HG03354 (cell line): ENCODE measurements at regions not wholly inside any gene's neighbourhood (a gene's known extent, or its start where the extent isn't known, plus 50 kb on each side); places are given as distances from the start of the nearest gene placed in this dataset.

Source experiments
- ATAC-seq: cut with Tn5 transposase; IDR thresholded peaks from one replicate; pipeline ENCODE4 v1.9.1; 2021; ENCODE audit warnings: mild to moderate bottlenecking; ENCODE audit not compliant: unreplicated experiment, poor library complexity, severe bottlenecking

GRCh38 chr2:236855866-236856847 lies 229.5 kb upstream of the COPS8 start:
- no peak for ATAC-seq

- no peak for ATAC-seq
These were observed 228.8 kb upstream of the COPS8 start for GRCh38 chr2:236856848-236857235.

GRCh38 chr2:236857246-236857645 lies 228.4 kb upstream of the COPS8 start:
- no peak for ATAC-seq

- no peak for ATAC-seq
These were observed 227.9 kb upstream of the COPS8 start for GRCh38 chr2:236857781-236858180.

- ATAC-seq: no peak
These were observed 227.0 kb upstream of the COPS8 start for GRCh38 chr2:236858661-236859060.

GRCh38 chr2:236859908-236860307 lies 225.8 kb upstream of the COPS8 start:
- ATAC-seq: no peak

GRCh38 chr2:236861196-236861875 lies 224.4 kb upstream of the COPS8 start:
- no peak for ATAC-seq

GRCh38 chr2:236861944-236862343 lies 223.7 kb upstream of the COPS8 start:
- no peak for ATAC-seq

GRCh38 chr2:236862526-236862925 lies 223.2 kb upstream of the COPS8 start:
- ATAC-seq: no peak

- ATAC-seq: peak; percentile 94
These were observed 222.5 kb upstream of the COPS8 start for GRCh38 chr2:236862961-236863728.

- ATAC-seq: no peak
These were observed 222.0 kb upstream of the COPS8 start for GRCh38 chr2:236863729-236864126.

- no peak for ATAC-seq
These were observed 220.6 kb upstream of the COPS8 start for GRCh38 chr2:236865052-236865451.

GRCh38 chr2:236866542-236867340 lies 218.9 kb upstream of the COPS8 start:
- no peak for ATAC-seq

GRCh38 chr2:236867441-236868260 lies 218.0 kb upstream of the COPS8 start:
- no peak for ATAC-seq

GRCh38 chr2:236870370-236870769 lies 215.3 kb upstream of the COPS8 start:
- no peak for ATAC-seq

- no peak for ATAC-seq
These were observed 214.1 kb upstream of the COPS8 start for GRCh38 chr2:236871500-236872001.

- ATAC-seq: no peak
These were observed 213.7 kb upstream of the COPS8 start for GRCh38 chr2:236872015-236872414.

GRCh38 chr2:236872981-236873380 lies 212.7 kb upstream of the COPS8 start:
- no peak for ATAC-seq
